Pancreas (tissue), 10 donors: ENCODE measurements at regions not wholly inside any gene's neighbourhood (a gene's known extent, or its start where the extent isn't known, plus 50 kb on each side); places are given as distances from the start of the nearest gene placed in this dataset.

Experiments used
- ATAC-seq, 4 donors: fragments of 200-7000 bp; cut with Tn5 transposase; one replicate each; pipeline versions ENCODE4 v1.8.0 to v1.9.1; 2020; ENCODE audit warnings: mild to moderate bottlenecking in 4 of 4, moderate library complexity in 4 of 4
- DNase-seq, 6 donors: peaks; one replicate each; pipeline ENCODE4 v3.0.0-alpha.2; 2020
- FAIRE-seq: peaks from 2 replicates; lab custom pipeline; 2012; peaks lifted over from hg19 to GRCh38; lab: Jason Lieb, UNC
- H3K27ac ChIP-seq, 4 donors: fragments of 200-600 bp; sonication (generic); 1 replicate in 3 of 4; 2 replicates in 1 of 4; pipeline versions ENCODE4 v1.5.0 to v1.8.0; 2020
- H3K27me3 ChIP-seq, 4 donors: fragments of 200-600 bp; one replicate each; pipeline ENCODE4 v1.8.0; 2021
- H3K36me3 ChIP-seq, 3 donors: fragments of 200-600 bp; sonication (generic) in 1 of 3; one replicate each; pipeline versions ENCODE4 v1.5.0 to v1.8.0; 2020 to 2021
- H3K4me1 ChIP-seq, 3 donors: fragments of 200-600 bp; one replicate each; pipeline ENCODE4 v1.8.0; 2021
- H3K4me3 ChIP-seq, 4 donors: fragments of 200-600 bp; sonication (generic) in 2 of 4; one replicate each; pipeline versions ENCODE4 v1.5.0 to v1.8.0; 2020 to 2021
- H3K9me3 ChIP-seq, 4 donors: fragments of 200-600 bp; one replicate each; pipeline ENCODE4 v1.8.0; 2021
- WGBS, 2 donors: extraction: QIAGEN DNeasy Blood & Tissue Kit; methylation state at CpG; one replicate each; pipeline ENCODE4 v1.1.7; 2013; 5-methylcytosine and 5-hydroxymethylcytosine counted together
- intact Hi-C, 3 donors: fragments of 100-400 bp; cut with DNase I; formaldehyde crosslinking; loops; one replicate each; pipeline versions ENCODE4 v1.11.1 to v1.14.2; 2022
- TF ChIP-seq, protein P1 (sequence below), 4 donors: fragments of 200-600 bp; sonication (generic) in 3 of 4; IDR thresholded peaks; one replicate each; pipeline versions ENCODE4 v1.5.0 to v1.8.0; 2021; ENCODE audit warnings: antibody characterized with exemption in 4 of 4
- donor health status: healthy with polysubstance abuse.
- donor health status: DM: no; HTN: no; CAD: no; lungs with moderate emphysema.
- donor health status: DM: no; HTN: no; CAD: no.
- donor health status: control.
- donor health status: control.
- donor health status: Bipolar disorder and iron deficiency.
- donor health status: DM: yes; HTN: yes; CAD: no.
- donor health status: DM: no; HTN: no; CAD: no.
- donor health status: DM: no; HTN: no; CAD: no.
- donor health status: DM: yes; HTN: yes; CAD: no.

DNA sequence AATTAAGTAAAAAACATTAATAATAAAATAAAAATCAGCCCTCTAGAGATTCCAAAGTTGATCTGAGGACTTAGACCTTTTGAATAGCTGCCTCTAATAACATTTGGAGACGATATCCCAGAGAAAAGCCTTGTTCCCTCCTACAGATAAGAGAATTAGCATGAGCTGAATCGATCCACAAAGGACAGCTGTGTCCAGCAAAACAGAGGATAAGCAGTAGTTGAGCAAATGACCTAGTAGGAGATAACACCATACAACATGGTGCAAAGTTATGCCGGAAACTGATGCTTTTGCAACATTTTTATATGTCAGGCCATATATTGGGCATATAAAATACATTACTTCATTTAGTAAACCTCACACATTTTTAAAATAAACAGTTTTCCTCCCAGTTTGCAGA lies 212.2 kb upstream of the PRR16 start:
- intact Hi-C loops, result no loop called here
- DNase-seq (no peak), FAIRE-seq (no peak), ATAC-seq (no peak)
- Histone ChIP-seq H3K27me3 (no peaks in the 10 kb centered on the region), H3K4me3 (no peak overlapping the region), H3K9me3 (peaks cover 0 to 2% (median 0%) of the 10 kb centered on the region in 4 donors), H3K27ac (no peak overlapping the region), H3K36me3 (no peaks in the 10 kb centered on the region), H3K4me1 (no peaks in the 10 kb centered on the region)
- TF ChIP-seq, protein P1, sequence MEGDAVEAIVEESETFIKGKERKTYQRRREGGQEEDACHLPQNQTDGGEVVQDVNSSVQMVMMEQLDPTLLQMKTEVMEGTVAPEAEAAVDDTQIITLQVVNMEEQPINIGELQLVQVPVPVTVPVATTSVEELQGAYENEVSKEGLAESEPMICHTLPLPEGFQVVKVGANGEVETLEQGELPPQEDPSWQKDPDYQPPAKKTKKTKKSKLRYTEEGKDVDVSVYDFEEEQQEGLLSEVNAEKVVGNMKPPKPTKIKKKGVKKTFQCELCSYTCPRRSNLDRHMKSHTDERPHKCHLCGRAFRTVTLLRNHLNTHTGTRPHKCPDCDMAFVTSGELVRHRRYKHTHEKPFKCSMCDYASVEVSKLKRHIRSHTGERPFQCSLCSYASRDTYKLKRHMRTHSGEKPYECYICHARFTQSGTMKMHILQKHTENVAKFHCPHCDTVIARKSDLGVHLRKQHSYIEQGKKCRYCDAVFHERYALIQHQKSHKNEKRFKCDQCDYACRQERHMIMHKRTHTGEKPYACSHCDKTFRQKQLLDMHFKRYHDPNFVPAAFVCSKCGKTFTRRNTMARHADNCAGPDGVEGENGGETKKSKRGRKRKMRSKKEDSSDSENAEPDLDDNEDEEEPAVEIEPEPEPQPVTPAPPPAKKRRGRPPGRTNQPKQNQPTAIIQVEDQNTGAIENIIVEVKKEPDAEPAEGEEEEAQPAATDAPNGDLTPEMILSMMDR (IDR thresholded peaks at IDR 0.05), result no peak
- 29 to 46% methylated on average over 3 of the region's 3 CpGs for WGBS, 2 donors

- H3K4me1 ChIP-seq, result no peaks in the 10 kb centered on the region
- no peak overlapping the region for H3K27ac ChIP-seq
- H3K27me3 ChIP-seq, result no peaks in the 10 kb centered on the region
- H3K4me3 ChIP-seq, result no peak overlapping the region
- ATAC-seq (no peak), FAIRE-seq (no peak), DNase-seq (no peak)
- H3K9me3 ChIP-seq, result peaks cover 0 to 2% (median 0%) of the 10 kb centered on the region in 4 donors
- TF ChIP-seq, protein P1 (IDR thresholded peaks at IDR 0.05), result no peak
- H3K36me3 ChIP-seq, result no peaks in the 10 kb centered on the region
- 38 to 40% methylated on average over 3 of the region's 3 CpGs for WGBS, 2 donors
- intact Hi-C loops, result no loop called here
These were observed 211.3 kb upstream of the PRR16 start for GRCh38 chr5:120252839-120253238.

GRCh38 chr5:120254385-120254784 lies 209.7 kb upstream of the PRR16 start:
- WGBS, 2 donors, result 35 to 37% methylated on average over 1 of the region's 1 CpG
- Histone ChIP-seq H3K4me3 (no peak overlapping the region), H3K27me3 (no peaks in the 10 kb centered on the region), H3K27ac (no peak overlapping the region), H3K9me3 (no peaks in the 10 kb centered on the region), H3K36me3 (no peaks in the 10 kb centered on the region), H3K4me1 (no peaks in the 10 kb centered on the region)
- FAIRE-seq, result no peak
- no peak for DNase-seq
- intact Hi-C loops, result no loop called here
- no peak for ATAC-seq
- TF ChIP-seq, protein P1 (IDR thresholded peaks at IDR 0.05), result no peak

DNA sequence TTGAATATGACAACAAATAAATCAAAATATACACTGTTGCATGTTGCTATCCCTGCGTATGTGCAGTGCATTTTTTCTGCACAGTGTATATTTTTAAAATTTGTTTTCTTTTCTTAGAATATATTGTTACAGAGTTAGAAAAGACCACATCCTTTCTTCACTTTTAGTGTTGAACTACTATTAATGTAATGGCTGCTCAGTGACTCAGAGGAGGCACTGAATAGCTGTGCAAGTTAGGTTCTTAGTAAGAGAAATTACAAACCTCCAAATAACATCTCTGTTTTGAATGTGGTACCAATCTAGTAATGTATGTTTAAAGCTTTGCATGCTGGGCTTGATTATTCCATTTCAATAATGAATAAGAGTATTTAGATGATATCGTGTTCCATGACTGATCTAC lies 208.9 kb upstream of the PRR16 start:
- ATAC-seq (no peak), FAIRE-seq (no peak), DNase-seq (no peak)
- intact Hi-C loops, result no loop called here
- WGBS, 2 donors, result 42 to 80% methylated on average over 2 of the region's 2 CpGs
- Histone ChIP-seq H3K4me3 (no peak overlapping the region), H3K9me3 (no peaks in the 10 kb centered on the region), H3K36me3 (no peaks in the 10 kb centered on the region), H3K27ac (no peak overlapping the region), H3K4me1 (no peaks in the 10 kb centered on the region), H3K27me3 (no peaks in the 10 kb centered on the region)
- TF ChIP-seq, protein P1 (IDR thresholded peaks at IDR 0.05), result no peak

DNA sequence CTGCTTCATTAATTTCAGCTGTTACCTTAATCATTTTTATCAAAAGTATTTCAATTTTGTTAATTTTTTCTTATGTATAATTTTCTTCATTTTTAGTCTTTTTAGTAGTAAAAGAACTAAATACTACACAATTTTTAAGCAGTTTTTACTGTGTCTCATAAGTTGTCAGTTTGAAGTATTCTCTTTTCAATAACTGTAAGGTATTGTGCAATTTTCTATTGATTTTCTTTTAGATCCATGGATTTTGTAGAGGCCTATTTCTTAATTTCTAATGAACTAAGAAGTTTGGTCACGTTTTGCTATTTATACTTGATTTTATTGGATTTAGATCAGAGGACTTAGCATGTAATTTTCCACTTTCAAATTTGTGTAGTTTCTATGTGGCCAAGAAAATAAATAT lies 207.7 kb upstream of the PRR16 start:
- no peak for ATAC-seq
- H3K36me3 ChIP-seq, result no peaks in the 10 kb centered on the region
- H3K27me3 ChIP-seq, result no peaks in the 10 kb centered on the region
- no peaks in the 10 kb centered on the region for H3K9me3 ChIP-seq
- no peak for FAIRE-seq
- H3K4me3 ChIP-seq, result no peak overlapping the region
- no peaks in the 10 kb centered on the region for H3K4me1 ChIP-seq
- intact Hi-C loops, result no loop called here
- no peak for DNase-seq
- no peak overlapping the region for H3K27ac ChIP-seq
- TF ChIP-seq, protein P1 (IDR thresholded peaks at IDR 0.05), result no peak
- 18 to 29% methylated on average over 1 of the region's 1 CpG for WGBS, 2 donors
